ENCODE measurements at regions not wholly inside any gene's neighbourhood (a gene's known extent, or its start where the extent isn't known, plus 50 kb on each side); places are given as distances from the start of the nearest gene placed in this dataset.

GRCh38 chr9:135295551-135296300, 183.9 kb upstream of the PPP1R26 start:
- no peaks in the 10 kb centered on the region for H3K9me3 Mint-ChIP-seq
- no peaks in the 10 kb centered on the region for H3K9me3 ChIP-seq (ENCODE audit: low read depth)
- H3K79me2 ChIP-seq (ENCODE audit: low read depth), result no peaks in the 10 kb centered on the region
- no peaks in the 10 kb centered on the region for H3K27me3 ChIP-seq
- H3K27me3 Mint-ChIP-seq (ENCODE audit: insufficient read depth, low read depth), result peaks cover 11% of the 10 kb centered on the region
- no peaks in the 10 kb centered on the region for H3K36me3 Mint-ChIP-seq
- no peak overlapping the region for H2AFZ ChIP-seq (replicated peaks)
- no peaks in the 10 kb centered on the region for H4K20me1 ChIP-seq (ENCODE audit: low read depth)
- peaks cover 8% of the 10 kb centered on the region for H3K4me1 ChIP-seq
- DNase-seq (ENCODE audit: low spot score), result no peak
- no peaks in the 10 kb centered on the region for H3K36me3 ChIP-seq
- H3K27ac Mint-ChIP-seq, result peak overlapping the region; percentile 10
- no peak overlapping the region for H3K27ac ChIP-seq
- TF ChIP-seq CTCF (IDR thresholded peaks at IDR 0.05) (no peak), EZH2phosphoT487 (IDR thresholded peaks at IDR 0.05) (no peak), EZH2 (IDR thresholded peaks at IDR 0.05) (no peak)
- H3K4me2 ChIP-seq, result no peak overlapping the region
- H3K4me1 Mint-ChIP-seq, result peaks cover 18% of the 10 kb centered on the region
- no peak overlapping the region for H3K4me3 ChIP-seq
- no peaks in the 10 kb centered on the region for H3F3A ChIP-seq (ENCODE audit: low read depth)
- H3K9ac ChIP-seq, result no peak overlapping the region
- H3K4me3 Mint-ChIP-seq, result no peak overlapping the region

GRCh38 chr9:135296735-135297455, 182.7 kb upstream of the PPP1R26 start:
- H3K4me3 Mint-ChIP-seq, result no peak overlapping the region
- H3K9ac ChIP-seq, result no peak overlapping the region
- no peaks in the 10 kb centered on the region for H3K9me3 Mint-ChIP-seq
- peaks cover 10% of the 10 kb centered on the region for H3K4me1 Mint-ChIP-seq
- H3K4me1 ChIP-seq, result no peaks in the 10 kb centered on the region
- no peak overlapping the region for H2AFZ ChIP-seq (replicated peaks)
- H3K27me3 Mint-ChIP-seq (ENCODE audit: insufficient read depth, low read depth), result peaks cover 14% of the 10 kb centered on the region
- no peak overlapping the region for H3K4me3 ChIP-seq
- no peak for DNase-seq (ENCODE audit: low spot score)
- H3K27ac ChIP-seq, result no peak overlapping the region
- H3K79me2 ChIP-seq (ENCODE audit: low read depth), result no peaks in the 10 kb centered on the region
- H3K36me3 Mint-ChIP-seq, result no peaks in the 10 kb centered on the region
- peak overlapping the region; percentile 53 for H3K27ac Mint-ChIP-seq
- no peaks in the 10 kb centered on the region for H4K20me1 ChIP-seq (ENCODE audit: low read depth)
- H3K9me3 ChIP-seq (ENCODE audit: low read depth), result no peaks in the 10 kb centered on the region
- H3K27me3 ChIP-seq, result no peaks in the 10 kb centered on the region
- no peaks in the 10 kb centered on the region for H3K36me3 ChIP-seq
- H3K4me2 ChIP-seq, result no peak overlapping the region
- TF ChIP-seq EZH2phosphoT487 (IDR thresholded peaks at IDR 0.05), result no peak
- no peak for TF ChIP-seq CTCF (IDR thresholded peaks at IDR 0.05)
- no peak for TF ChIP-seq EZH2 (IDR thresholded peaks at IDR 0.05)
- H3F3A ChIP-seq (ENCODE audit: low read depth), result no peaks in the 10 kb centered on the region

- no peak for DNase-seq (ENCODE audit: low spot score)
- Histone ChIP-seq H3F3A (ENCODE audit: low read depth) (no peaks in the 10 kb centered on the region), H3K9ac (no peak overlapping the region), H3K27me3 (no peaks in the 10 kb centered on the region), H3K36me3 (no peaks in the 10 kb centered on the region), H3K79me2 (ENCODE audit: low read depth) (no peaks in the 10 kb centered on the region), H2AFZ (replicated peaks) (no peak overlapping the region), H3K4me1 (no peaks in the 10 kb centered on the region), H3K27ac (no peak overlapping the region), H3K9me3 (ENCODE audit: low read depth) (no peaks in the 10 kb centered on the region), H4K20me1 (ENCODE audit: low read depth) (no peaks in the 10 kb centered on the region), H3K4me2 (no peak overlapping the region), H3K4me3 (no peak overlapping the region)
- no peak for TF ChIP-seq CTCF (IDR thresholded peaks at IDR 0.05)
- no peak for TF ChIP-seq EZH2phosphoT487 (IDR thresholded peaks at IDR 0.05)
- no peak for TF ChIP-seq EZH2 (IDR thresholded peaks at IDR 0.05)
- Mint-ChIP-seq H3K27ac (peak overlapping the region; percentile 15), H3K9me3 (no peaks in the 10 kb centered on the region), H3K4me3 (no peak overlapping the region), H3K27me3 (ENCODE audit: insufficient read depth, low read depth) (peaks cover 14% of the 10 kb centered on the region), H3K36me3 (no peaks in the 10 kb centered on the region), H3K4me1 (peaks cover 10% of the 10 kb centered on the region)
These were observed 182.0 kb upstream of the PPP1R26 start for GRCh38 chr9:135297456-135298075.
